H9 (cell line): ENCODE measurements at regions not wholly inside any gene's neighbourhood (a gene's known extent, or its start where the extent isn't known, plus 50 kb on each side); places are given as distances from the start of the nearest gene placed in this dataset.

Experiments used
- DNase-seq: peaks from one replicate; pipeline ENCODE4 v3.0.0-alpha.2; 2017
- H2AFZ ChIP-seq: one replicate; pipeline ENCODE4 v1.6.1; 2013; ENCODE audit warnings: mild to moderate bottlenecking, low read length, control low read depth, moderate library complexity
- H2AK5ac ChIP-seq: 2 replicates; pipeline ENCODE4 v1.6.1; 2013; ENCODE audit warnings: low read length, control low read depth, mixed read lengths; ENCODE audit not compliant: insufficient read length
- H2BK120ac ChIP-seq: one replicate; pipeline ENCODE4 v1.6.1; 2013; ENCODE audit warnings: low read depth, mild to moderate bottlenecking, low read length, control low read depth, inconsistent platforms; ENCODE audit not compliant: poor library complexity, severe bottlenecking
- H2BK12ac ChIP-seq: 2 replicates; pipeline ENCODE4 v1.6.1; 2013; ENCODE audit warnings: low read length, control low read depth, mixed read lengths, low read depth; ENCODE audit not compliant: insufficient read length
- H2BK15ac ChIP-seq: 2 replicates; pipeline ENCODE4 v1.6.1; 2013; ENCODE audit warnings: low read depth, low read length, control low read depth
- H2BK20ac ChIP-seq: one replicate; pipeline ENCODE4 v1.6.1; 2013; ENCODE audit warnings: low read depth, mild to moderate bottlenecking, low read length, control low read depth, inconsistent platforms; ENCODE audit not compliant: poor library complexity, severe bottlenecking
- H2BK5ac ChIP-seq: 2 replicates; pipeline ENCODE4 v1.6.1; 2013; ENCODE audit warnings: low read length, control low read depth, mixed read lengths; ENCODE audit not compliant: insufficient read length
- H3K14ac ChIP-seq: 2 replicates; pipeline ENCODE4 v1.6.1; 2013; ENCODE audit warnings: low read length, control low read depth; ENCODE audit not compliant: insufficient read depth
- H3K18ac ChIP-seq: 2 replicates; pipeline ENCODE4 v1.6.1; 2013; ENCODE audit warnings: low read depth, mild to moderate bottlenecking, mixed read lengths, low read length, control low read depth; ENCODE audit not compliant: insufficient read length
- H3K23ac ChIP-seq: 2 replicates; pipeline ENCODE4 v1.6.1; 2013; ENCODE audit warnings: low read length, control low read depth, mixed read lengths, low read depth; ENCODE audit not compliant: insufficient read length
- H3K23me2 ChIP-seq: 2 replicates; pipeline ENCODE4 v1.6.1; 2013; ENCODE audit warnings: low read depth, mild to moderate bottlenecking, mixed read lengths, low read length, control low read depth; ENCODE audit not compliant: insufficient read length, poor library complexity, severe bottlenecking
- H3K27ac ChIP-seq: 2 replicates; pipeline ENCODE4 v1.5.1; 2013; ENCODE audit warnings: low read length, control low read depth, mixed read lengths, low read depth; ENCODE audit not compliant: insufficient read length
- H3K27me3 ChIP-seq: 2 replicates; pipeline ENCODE4 v1.6.1; 2013; ENCODE audit warnings: low read length, control low read depth, inconsistent platforms; ENCODE audit not compliant: insufficient read depth
- H3K4ac ChIP-seq: 2 replicates; pipeline ENCODE4 v1.6.1; 2013; ENCODE audit warnings: low read depth, mild to moderate bottlenecking, control low read depth, inconsistent platforms, low read length, moderate library complexity
- H3K4me1 ChIP-seq: 2 replicates; pipeline ENCODE4 v1.6.1; 2013; ENCODE audit warnings: low read length, control low read depth, inconsistent platforms; ENCODE audit not compliant: insufficient read depth
- H3K4me2 ChIP-seq: 2 replicates; pipeline ENCODE4 v1.6.1; 2013; ENCODE audit warnings: low read length, control low read depth, mixed read lengths; ENCODE audit not compliant: insufficient read length, insufficient read depth
- H3K56ac ChIP-seq: 2 replicates; pipeline ENCODE4 v1.6.1; 2013; ENCODE audit warnings: low read depth, mild to moderate bottlenecking, mixed read lengths, low read length, control low read depth; ENCODE audit not compliant: insufficient read length
- H3K79me1 ChIP-seq: 2 replicates; pipeline ENCODE4 v1.6.1; 2013; ENCODE audit warnings: low read depth, mild to moderate bottlenecking, moderate library complexity, low read length, control low read depth, inconsistent platforms; ENCODE audit not compliant: insufficient read depth, poor library complexity, severe bottlenecking
- H3K79me2 ChIP-seq: 2 replicates; pipeline ENCODE4 v1.6.1; 2013; ENCODE audit warnings: low read length, control low read depth, inconsistent platforms; ENCODE audit not compliant: insufficient read depth
- H3K9ac ChIP-seq: 2 replicates; pipeline ENCODE4 v1.6.1; 2013; ENCODE audit warnings: low read length, control low read depth, mixed read lengths; ENCODE audit not compliant: insufficient read length; ENCODE audit errors: extremely low read depth
- H3K9me3 ChIP-seq: one replicate; pipeline ENCODE4 v1.6.1; 2013; ENCODE audit warnings: low read depth, low read length, inconsistent platforms; ENCODE audit not compliant: control insufficient read depth
- H3T11ph ChIP-seq: one replicate; pipeline ENCODE4 v1.6.1; 2013; ENCODE audit warnings: mild to moderate bottlenecking, low read length, control low read depth, inconsistent platforms
- H4K20me1 ChIP-seq: one replicate; pipeline ENCODE4 v1.6.1; 2013; ENCODE audit not compliant: control insufficient read depth, insufficient read length, insufficient read depth
- H4K5ac ChIP-seq: 2 replicates; pipeline ENCODE4 v1.6.1; 2013; ENCODE audit warnings: low read depth, mild to moderate bottlenecking, mixed read lengths, low read length, control low read depth; ENCODE audit not compliant: insufficient read length
- H4K8ac ChIP-seq: replicated peaks from 2 replicates; pipeline ENCODE4 v1.6.1; 2013; ENCODE audit warnings: low read length, control low read depth, mixed read lengths, low read depth; ENCODE audit not compliant: insufficient read length
- H4K91ac ChIP-seq: 2 replicates; pipeline ENCODE4 v1.6.1; 2013; ENCODE audit warnings: low read depth, mild to moderate bottlenecking, moderate library complexity, mixed read lengths, low read length, control low read depth; ENCODE audit not compliant: insufficient read length
- H3K27ac Mint-ChIP-seq, 3 experiments: 2 replicates in 2 of 3; 3 replicates in 1 of 3; pipeline ENCODE4 v1.8.0; 2020 to 2021; ENCODE audit warnings: mixed read lengths in 3 of 3, mild to moderate bottlenecking in 1 of 3, moderate library complexity in 1 of 3
- H3K27me3 Mint-ChIP-seq: 2 replicates; pipeline ENCODE4 v1.8.0; 2021; ENCODE audit warnings: low read depth, mild to moderate bottlenecking, moderate library complexity, mixed read lengths
- H3K36me3 Mint-ChIP-seq, 3 experiments: 2 replicates in 2 of 3; 3 replicates in 1 of 3; pipeline ENCODE4 v1.8.0; 2020 to 2021; ENCODE audit warnings: low read depth in 3 of 3, mixed read lengths in 3 of 3; ENCODE audit not compliant: insufficient read depth in 1 of 3
- H3K4me1 Mint-ChIP-seq, 2 experiments: 2 replicates each; pipeline ENCODE4 v1.8.0; 2020; ENCODE audit warnings: mixed read lengths in 2 of 2
- H3K4me3 Mint-ChIP-seq, 2 experiments: 2 replicates in 1 of 2; 3 replicates in 1 of 2; pipeline ENCODE4 v1.8.0; 2020 to 2021; ENCODE audit warnings: mild to moderate bottlenecking in 2 of 2, mixed read lengths in 2 of 2, moderate library complexity in 1 of 2
- H3K9me3 Mint-ChIP-seq, 2 experiments: 2 replicates in 1 of 2; 3 replicates in 1 of 2; pipeline ENCODE4 v1.8.0; 2020; ENCODE audit warnings: mild to moderate bottlenecking in 2 of 2, mixed read lengths in 2 of 2, moderate library complexity in 1 of 2
- CTCF ChIP-seq: fragments of 200-600 bp; sonication (generic); conservative IDR thresholded peaks from 3 replicates; pipeline ENCODE4 v1.8.0; 2021; ENCODE audit warnings: antibody characterized with exemption, mild to moderate bottlenecking
- WGBS: extraction: QIAGEN DNeasy Blood & Tissue Kit; methylation state at CpG from one replicate; pipeline ENCODE4 v1.1.7; 2013; ENCODE audit warnings: missing lambda C conversion rate, low lambda C conversion rate, mixed read lengths; ENCODE audit not compliant: insufficient read length; ENCODE audit errors: extremely low coverage; 5-methylcytosine and 5-hydroxymethylcytosine counted together

GRCh38 chr3:30069056-30069455 is 537.3 kb upstream of the TGFBR2 start:
- Histone ChIP-seq H3K23ac (no peak overlapping the region), H3K4me2 (no peak overlapping the region), H4K91ac (no peak overlapping the region), H3K4me1 (no peaks in the 10 kb centered on the region), H3K27ac (no peak overlapping the region), H2BK120ac (no peak overlapping the region), H2BK20ac (no peak overlapping the region), H3K79me1 (no peaks in the 10 kb centered on the region), H2BK12ac (no peak overlapping the region), H3K23me2 (no peaks in the 10 kb centered on the region), H3K56ac (no peak overlapping the region), H4K8ac (no peak overlapping the region), H3K9me3 (no peaks in the 10 kb centered on the region), H3T11ph (no peak overlapping the region), H3K4ac (no peak overlapping the region), H3K18ac (no peak overlapping the region), H2BK5ac (no peak overlapping the region), H3K79me2 (no peaks in the 10 kb centered on the region), H2BK15ac (no peak overlapping the region), H2AK5ac (no peak overlapping the region), H3K9ac (no peak overlapping the region), H4K20me1 (no peaks in the 10 kb centered on the region), H3K27me3 (no peaks in the 10 kb centered on the region), H3K14ac (no peak overlapping the region), H2AFZ (no peak overlapping the region), H4K5ac (no peak overlapping the region)
- no peak overlapping the region for H3K27ac Mint-ChIP-seq
- H3K9me3 Mint-ChIP-seq: peaks cover 13 to 14% of the 10 kb centered on the region in 2 experiments
- TF ChIP-seq CTCF: no peak
- H3K36me3 Mint-ChIP-seq: peaks cover 4 to 16% (median 15%) of the 10 kb centered on the region in 3 experiments
- DNase-seq: no peak
- WGBS: no CpG with 5 or more reads among the region's 2 CpGs
- no peaks in the 10 kb centered on the region for H3K4me1 Mint-ChIP-seq
- H3K27me3 Mint-ChIP-seq: peaks cover 26% of the 10 kb centered on the region
- no peak overlapping the region for H3K4me3 Mint-ChIP-seq
